K562 (cell line): ENCODE measurements at regions not wholly inside any gene's neighbourhood (a gene's known extent, or its start where the extent isn't known, plus 50 kb on each side); places are given as distances from the start of the nearest gene placed in this dataset.

Experiments used
- ATAC-seq: fragments of 200-7000 bp; cut with Tn5 transposase; 3 replicates; pipeline ENCODE4 v1.9.1; 2020; ENCODE audit warnings: moderate library complexity
- BruUV-seq: library from RNA; stranded (reverse); fragments of 400-500 nt; replicated peaks from 2 replicates; lab custom pipeline; 2021; lab: Mats Ljungman, UMichigan
- CTCF ChIA-PET: fragments of 300-600 bp; formaldehyde crosslinking; extraction: SDS; loops from one replicate; lab custom pipeline; 2021; ENCODE audit warnings: low intra/inter-chr PET ratio; lab: Yijun Ruan, JAX
- POLR2A ChIA-PET: fragments of 300-600, 350-650 bp; sonication (Branson Sonifier 250); formaldehyde crosslinking; extraction: SDS; loops from one replicate; lab custom pipeline; 2021; ENCODE audit warnings: antibody characterized with exemption, inconsistent platforms; lab: Yijun Ruan, JAX
- DNase-seq, 4 experiments: peaks; one replicate each; pipeline versions ENCODE4 v3.0.0 to v3.0.0-alpha.2; 2011 to 2018; ENCODE audit warnings: low spot score in 3 of 4, mixed read lengths in 3 of 4; ENCODE audit errors: extremely low read depth in 1 of 4
- FAIRE-seq: peaks from 2 replicates; lab custom pipeline; 2011; peaks lifted over from hg19 to GRCh38; lab: Jason Lieb, UNC
- H2AFZ ChIP-seq: 2 replicates; pipeline ENCODE4 v1.6.0; 2011; ENCODE audit warnings: low read depth, low read length, control low read depth, inconsistent platforms
- H3K27ac ChIP-seq: fragments of 200-600 bp; 3 replicates; pipeline ENCODE4 v1.8.0; 2011; ENCODE audit warnings: low read depth, mild to moderate bottlenecking, control low read depth, inconsistent platforms, low read length, moderate library complexity, mixed read lengths; ENCODE audit errors: extremely low read depth
- H3K27me3 ChIP-seq, 2 experiments: fragments of 300-600 bp in 1 of 2; 2 replicates in 1 of 2; 3 replicates in 1 of 2; pipeline versions ENCODE4 v1.6.0 to v1.8.0; 2011; ENCODE audit warnings: inconsistent platforms in 2 of 2, low read length in 2 of 2, mild to moderate bottlenecking in 1 of 2, mixed read lengths in 1 of 2, moderate library complexity in 1 of 2; ENCODE audit not compliant: control insufficient read depth in 2 of 2, insufficient read depth in 2 of 2
- H3K36me3 ChIP-seq: fragments of 300-600 bp; 3 replicates; pipeline ENCODE4 v1.8.0; 2011; ENCODE audit warnings: mild to moderate bottlenecking, low read length, inconsistent platforms; ENCODE audit not compliant: control insufficient read depth, insufficient read depth
- H3K4me1 ChIP-seq, 2 experiments: fragments of 200-600 bp in 1 of 2; replicated peaks in 1 of 2; 2 replicates in 1 of 2; 3 replicates in 1 of 2; pipeline versions ENCODE4 v1.5.1 to v1.8.0; 2011; ENCODE audit warnings: inconsistent platforms in 2 of 2, low read length in 2 of 2, mild to moderate bottlenecking in 1 of 2, mixed read lengths in 1 of 2, moderate library complexity in 1 of 2; ENCODE audit not compliant: control insufficient read depth in 2 of 2, insufficient read depth in 2 of 2
- H3K4me2 ChIP-seq: 2 replicates; pipeline ENCODE4 v1.6.1; 2011; ENCODE audit warnings: low read length, control low read depth, inconsistent platforms, mixed read lengths; ENCODE audit not compliant: insufficient read depth
- H3K4me3 ChIP-seq: fragments of 200-600 bp; sonication (generic), shearing (Covaris generic); 2 replicates; pipeline ENCODE4 v1.5.1; 2016; ENCODE audit warnings: control low read depth, inconsistent platforms
- H3K79me2 ChIP-seq: fragments of 200-600 bp; 3 replicates; pipeline ENCODE4 v1.8.0; 2011; ENCODE audit warnings: low read length, inconsistent platforms; ENCODE audit not compliant: control insufficient read depth, insufficient read depth
- H3K9ac ChIP-seq, 2 experiments: 2 replicates each; pipeline versions ENCODE4 v1.6.0 to v1.6.1; 2011; ENCODE audit warnings: low read depth in 2 of 2, low read length in 2 of 2, control low read depth in 1 of 2, inconsistent platforms in 1 of 2, mild to moderate bottlenecking in 1 of 2, mixed read lengths in 1 of 2; ENCODE audit not compliant: insufficient read depth in 1 of 2
- H3K9me1 ChIP-seq: one replicate; pipeline ENCODE4 v1.6.0; 2011; ENCODE audit warnings: inconsistent platforms, mild to moderate bottlenecking, low read length, moderate library complexity; ENCODE audit not compliant: control insufficient read depth, insufficient read depth
- H3K9me3 ChIP-seq: replicated peaks from 2 replicates; pipeline ENCODE4 v1.5.1; 2011; ENCODE audit warnings: low read depth, low read length, inconsistent platforms; ENCODE audit not compliant: control insufficient read depth, insufficient read depth
- H4K20me1 ChIP-seq: replicated peaks from 2 replicates; pipeline ENCODE4 v1.6.1; 2011; ENCODE audit warnings: low read length, inconsistent platforms, mixed read lengths; ENCODE audit not compliant: control insufficient read depth, insufficient read depth
- CBX5 ChIP-seq: IDR thresholded peaks from 2 replicates; pipeline ENCODE4 v1.6.1; 2014; ENCODE audit warnings: low read depth, borderline replicate concordance
- CEBPG ChIP-seq, 3 experiments: fragments of 200-800 bp in 1 of 3; sonication (Bioruptor generic) in 1 of 3; sonication (generic) in 1 of 3; formaldehyde crosslinking in 1 of 3; IDR thresholded peaks in 2 of 3; conservative IDR thresholded peaks in 1 of 3; 2 replicates each; pipeline versions ENCODE4 v1.6.1 to v1.8.0; 2016 to 2022; ENCODE audit warnings: missing compliant biosample characterization in 2 of 3, missing genetic modification characterization in 2 of 3, mild to moderate bottlenecking in 1 of 3, missing genetic modification reagents in 1 of 3
- ILK ChIP-seq: fragments of 450-650 bp; IDR thresholded peaks from 2 replicates; pipeline ENCODE4 v1.6.1; 2016; ENCODE audit warnings: missing genetic modification characterization, low read depth, mild to moderate bottlenecking, missing compliant biosample characterization, moderate library complexity, borderline replicate concordance
- PRMT5 ChIP-seq: sonication (generic); formaldehyde crosslinking; IDR thresholded peaks from 2 replicates; pipeline ENCODE4 v1.5.0; 2020; ENCODE audit warnings: missing genetic modification reagents
- RFX5 ChIP-seq: IDR thresholded peaks from 2 replicates; pipeline ENCODE4 v1.6.1; 2011; ENCODE audit warnings: low read depth, mild to moderate bottlenecking, improper control_type of control experiment, low read length
- STAT5A ChIP-seq: IDR thresholded peaks from 2 replicates; pipeline ENCODE4 v1.6.1; 2012; ENCODE audit warnings: low read length, inconsistent platforms, borderline replicate concordance
- SUPT5H ChIP-seq: fragments of 450-650 bp; IDR thresholded peaks from 2 replicates; pipeline ENCODE4 v1.6.1; 2016
- ZC3H4 ChIP-seq: sonication (generic); formaldehyde crosslinking; IDR thresholded peaks from 2 replicates; pipeline ENCODE4 v1.9.0; 2021; ENCODE audit warnings: missing genetic modification reagents, borderline replicate concordance
- WGBS: fragments of 100-300 bp; shearing (Covaris generic); methylation state at CpG from one replicate; pipeline ENCODE4 v1.1.6; 2016; ENCODE audit warnings: low coverage, mixed read lengths; ENCODE audit not compliant: insufficient coverage; ENCODE audit errors: missing lambda C conversion rate; 5-methylcytosine and 5-hydroxymethylcytosine counted together
- in situ Hi-C: fragments of 300-500 bp; cut with MboI; formaldehyde crosslinking; loops from 4 replicates; pipeline ENCODE4 v1.15.0; 2018; ENCODE audit warnings: inconsistent platforms, mixed read lengths
- intact Hi-C: fragments of 100-400 bp; cut with micrococcal nuclease; formaldehyde crosslinking; loops from 2 replicates; pipeline ENCODE4 v1.14.2; 2022
- TF ChIP-seq, protein P1 (sequence below): sonication (generic); formaldehyde crosslinking; IDR thresholded peaks from 2 replicates; pipeline ENCODE4 v1.8.1; 2023; ENCODE audit warnings: mild to moderate bottlenecking, missing genetic modification reagents, moderate library complexity
- TF ChIP-seq, protein P2 (sequence below): sonication (generic); IDR thresholded peaks from 2 replicates; pipeline ENCODE4 v1.6.1; 2016

DNA sequence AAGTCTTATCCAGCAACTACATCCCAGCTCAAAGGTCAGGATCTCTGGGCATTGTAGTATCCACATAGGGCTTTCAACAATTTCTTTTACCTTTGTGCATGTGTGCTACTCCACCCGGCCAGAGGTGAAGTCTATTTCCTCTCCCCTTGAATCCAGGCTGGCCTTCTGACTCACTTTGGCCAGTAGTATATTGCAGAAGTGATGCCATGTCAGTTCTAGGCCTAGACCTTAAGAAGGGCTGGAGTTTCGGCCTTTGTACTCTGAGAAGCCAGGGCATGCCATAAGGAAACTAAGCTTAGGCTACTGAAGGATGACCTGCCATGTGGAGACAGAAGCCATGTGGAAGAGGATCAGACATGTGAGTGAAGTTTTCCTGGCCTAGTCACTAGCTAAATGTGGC lies 191.2 kb upstream of the ATP6AP2 start:
- Histone ChIP-seq H3K4me3 (no peak overlapping the region), H2AFZ (no peak overlapping the region), H3K27me3 (no peaks in the 10 kb centered on the region), H3K27ac (no peak overlapping the region), H3K9me3 (no peaks in the 10 kb centered on the region), H3K79me2 (no peaks in the 10 kb centered on the region), H3K9me1 (no peaks in the 10 kb centered on the region), H3K4me2 (no peak overlapping the region), H3K4me1 (no peaks in the 10 kb centered on the region; a peak in 1 of 5 replicates), H3K9ac (no peak overlapping the region), H4K20me1 (no peaks in the 10 kb centered on the region), H3K36me3 (no peaks in the 10 kb centered on the region)
- DNase-seq (no peak), FAIRE-seq (no peak), ATAC-seq (no peak)
- in situ Hi-C loops (no loop called here), intact Hi-C loops (no loop called here)
- WGBS: 13% methylated on average over 1 of the region's 2 CpGs
- POLR2A ChIA-PET: interaction anchor here (0.6 kb wide), 1 partner anchor 45 kb away, joined by 3 read pairs; no protein-coding TSS in a partner anchor
- BruUV-seq: no TSS peak
- CTCF ChIA-PET: no interaction called here
- no peak for TF ChIP-seq CEBPG (CRISPR knock-in tag; IDR thresholded peaks at IDR 0.05)
- TF ChIP-seq CEBPG (tag; conservative IDR thresholded peaks at IDR 0.05 in 1 of 2, IDR thresholded peaks at IDR 0.05 in 1 of 2): no peak
- TF ChIP-seq CBX5: no peak
- TF ChIP-seq, protein P1, sequence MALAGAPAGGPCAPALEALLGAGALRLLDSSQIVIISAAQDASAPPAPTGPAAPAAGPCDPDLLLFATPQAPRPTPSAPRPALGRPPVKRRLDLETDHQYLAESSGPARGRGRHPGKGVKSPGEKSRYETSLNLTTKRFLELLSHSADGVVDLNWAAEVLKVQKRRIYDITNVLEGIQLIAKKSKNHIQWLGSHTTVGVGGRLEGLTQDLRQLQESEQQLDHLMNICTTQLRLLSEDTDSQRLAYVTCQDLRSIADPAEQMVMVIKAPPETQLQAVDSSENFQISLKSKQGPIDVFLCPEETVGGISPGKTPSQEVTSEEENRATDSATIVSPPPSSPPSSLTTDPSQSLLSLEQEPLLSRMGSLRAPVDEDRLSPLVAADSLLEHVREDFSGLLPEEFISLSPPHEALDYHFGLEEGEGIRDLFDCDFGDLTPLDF: no peak
- no peak for TF ChIP-seq SUPT5H
- TF ChIP-seq PRMT5 (CRISPR knock-in tag): no peak
- TF ChIP-seq RFX5: no peak
- no peak for TF ChIP-seq ILK (tag)
- TF ChIP-seq, protein P2, sequence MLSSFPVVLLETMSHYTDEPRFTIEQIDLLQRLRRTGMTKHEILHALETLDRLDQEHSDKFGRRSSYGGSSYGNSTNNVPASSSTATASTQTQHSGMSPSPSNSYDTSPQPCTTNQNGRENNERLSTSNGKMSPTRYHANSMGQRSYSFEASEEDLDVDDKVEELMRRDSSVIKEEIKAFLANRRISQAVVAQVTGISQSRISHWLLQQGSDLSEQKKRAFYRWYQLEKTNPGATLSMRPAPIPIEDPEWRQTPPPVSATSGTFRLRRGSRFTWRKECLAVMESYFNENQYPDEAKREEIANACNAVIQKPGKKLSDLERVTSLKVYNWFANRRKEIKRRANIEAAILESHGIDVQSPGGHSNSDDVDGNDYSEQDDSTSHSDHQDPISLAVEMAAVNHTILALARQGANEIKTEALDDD: no peak
- TF ChIP-seq ZC3H4 (CRISPR knock-in tag): no peak
- no peak for TF ChIP-seq STAT5A
